Mucosa of rectum (tissue), 2 donors: ENCODE measurements at regions not wholly inside any gene's neighbourhood (a gene's known extent, or its start where the extent isn't known, plus 50 kb on each side); places are given as distances from the start of the nearest gene placed in this dataset.

ENCODE experiments used
- H3K27ac ChIP-seq, 2 donors: one replicate each; pipeline ENCODE4 v1.7.0; 2013; ENCODE audit warnings: inconsistent platforms in 2 of 2, low read depth in 2 of 2, low read length in 2 of 2
- H3K27me3 ChIP-seq, 2 donors: one replicate each; pipeline ENCODE4 v1.7.0; 2013; ENCODE audit warnings: low read length in 2 of 2; ENCODE audit not compliant: control insufficient read depth in 2 of 2, insufficient read depth in 2 of 2
- H3K36me3 ChIP-seq, 2 donors: one replicate each; pipeline ENCODE4 v1.7.0; 2013; ENCODE audit warnings: low read length in 2 of 2; ENCODE audit not compliant: control insufficient read depth in 2 of 2, insufficient read depth in 2 of 2
- H3K4me1 ChIP-seq, 2 donors: one replicate each; pipeline ENCODE4 v1.7.0; 2013; ENCODE audit warnings: low read length in 2 of 2, mild to moderate bottlenecking in 1 of 2; ENCODE audit not compliant: control insufficient read depth in 2 of 2, insufficient read depth in 2 of 2
- H3K4me3 ChIP-seq, 2 donors: one replicate each; pipeline ENCODE4 v1.7.0; 2013; ENCODE audit warnings: low read length in 2 of 2
- H3K9ac ChIP-seq, 2 donors: one replicate each; pipeline ENCODE4 v1.7.0; 2013; ENCODE audit warnings: low read length in 2 of 2, low read depth in 1 of 2, mild to moderate bottlenecking in 1 of 2
- H3K9me3 ChIP-seq, 2 donors: one replicate each; pipeline ENCODE4 v1.7.0; 2013; ENCODE audit warnings: low read length in 2 of 2; ENCODE audit not compliant: control insufficient read depth in 2 of 2
- donor health status: healthy.
- donor health status: Normal muscosa, but diverticular disease.

GRCh38 chr4:134393592-134393991 is 192.0 kb upstream of the PABPC4L start:
- no peak overlapping the region for H3K4me3 ChIP-seq
- no peaks in the 10 kb centered on the region for H3K36me3 ChIP-seq
- no peak overlapping the region for H3K9ac ChIP-seq
- H3K27ac ChIP-seq, result no peak overlapping the region
- H3K9me3 ChIP-seq, result no peaks in the 10 kb centered on the region
- no peaks in the 10 kb centered on the region for H3K27me3 ChIP-seq
- H3K4me1 ChIP-seq, result no peaks in the 10 kb centered on the region

- Histone ChIP-seq H3K9ac (no peak overlapping the region), H3K4me3 (no peak overlapping the region), H3K27ac (no peak overlapping the region)
Measured at GRCh38 chr4:134390319-134390718, 188.7 kb upstream of the PABPC4L start.

GRCh38 chr4:134388351-134388750 is 186.8 kb upstream of the PABPC4L start:
- no peaks in the 10 kb centered on the region for H3K36me3 ChIP-seq
- H3K27ac ChIP-seq, result no peak overlapping the region
- H3K4me1 ChIP-seq, result no peaks in the 10 kb centered on the region
- no peaks in the 10 kb centered on the region for H3K27me3 ChIP-seq
- no peak overlapping the region for H3K4me3 ChIP-seq
- H3K9me3 ChIP-seq, result no peaks in the 10 kb centered on the region
- H3K9ac ChIP-seq, result no peak overlapping the region

More at GRCh38 chr4:134390319-134390718, 188.7 kb upstream of the PABPC4L start:
- no peaks in the 10 kb centered on the region for H3K27me3 ChIP-seq
- no peaks in the 10 kb centered on the region for H3K4me1 ChIP-seq
- H3K36me3 ChIP-seq, result no peaks in the 10 kb centered on the region
- H3K9me3 ChIP-seq, result no peaks in the 10 kb centered on the region

GRCh38 chr4:134382478-134383227 is 181.1 kb upstream of the PABPC4L start:
- Histone ChIP-seq H3K27ac (no peak overlapping the region), H3K9ac (no peak overlapping the region)

GRCh38 chr4:134375775-134376174 is 174.2 kb upstream of the PABPC4L start:
- no peaks in the 10 kb centered on the region for H3K4me1 ChIP-seq
- no peak overlapping the region for H3K9ac ChIP-seq
- no peaks in the 10 kb centered on the region for H3K9me3 ChIP-seq
- no peak overlapping the region for H3K4me3 ChIP-seq
- H3K36me3 ChIP-seq, result no peaks in the 10 kb centered on the region
- no peaks in the 10 kb centered on the region for H3K27me3 ChIP-seq
- no peak overlapping the region for H3K27ac ChIP-seq

More at GRCh38 chr4:134382478-134383227, 181.1 kb upstream of the PABPC4L start:
- no peaks in the 10 kb centered on the region for H3K4me1 ChIP-seq
- H3K4me3 ChIP-seq, result no peak overlapping the region
- no peaks in the 10 kb centered on the region for H3K27me3 ChIP-seq
- H3K36me3 ChIP-seq, result no peaks in the 10 kb centered on the region
- no peaks in the 10 kb centered on the region for H3K9me3 ChIP-seq

DNA sequence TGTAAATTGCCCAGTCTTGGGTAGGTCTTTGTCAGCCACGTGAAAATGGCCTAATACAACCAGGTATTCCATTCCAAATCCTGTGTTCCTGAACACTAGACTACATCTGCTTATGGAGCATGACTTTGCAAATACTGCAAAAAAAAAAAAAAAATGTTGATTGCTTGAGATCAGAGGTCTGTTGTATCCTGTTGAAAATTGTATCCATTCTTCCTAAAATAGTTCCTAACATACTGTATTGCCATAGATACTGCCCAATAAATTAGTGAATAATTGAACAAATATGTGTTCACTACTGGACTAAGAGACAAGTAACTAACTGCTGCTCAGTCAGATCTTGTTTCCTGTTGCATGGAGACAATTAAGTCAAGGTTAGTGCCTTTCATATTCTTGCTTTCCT is 164.3 kb upstream of the PABPC4L start:
- Histone ChIP-seq H3K4me3 (no peak overlapping the region), H3K36me3 (no peaks in the 10 kb centered on the region), H3K27ac (no peak overlapping the region), H3K27me3 (no peaks in the 10 kb centered on the region), H3K4me1 (no peaks in the 10 kb centered on the region), H3K9ac (no peak overlapping the region), H3K9me3 (no peaks in the 10 kb centered on the region)

DNA sequence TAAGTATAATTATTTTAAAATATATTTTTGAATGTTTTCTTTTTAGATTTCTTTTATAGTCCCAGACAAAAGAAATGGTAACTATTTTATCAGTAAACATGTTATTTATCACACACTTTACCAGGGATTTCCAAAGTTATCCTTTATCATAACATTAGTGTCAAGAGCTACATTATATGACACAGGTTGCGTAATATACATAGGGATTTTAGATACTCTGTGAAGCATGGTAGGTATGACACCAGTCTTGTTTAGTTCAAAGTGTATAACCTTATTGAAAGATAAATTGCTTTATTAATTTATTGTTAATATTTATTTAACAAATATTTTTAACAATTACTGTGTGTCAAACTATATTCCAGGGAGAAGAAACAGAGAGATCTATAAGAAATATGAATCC is 163.3 kb upstream of the PABPC4L start:
- no peaks in the 10 kb centered on the region for H3K9me3 ChIP-seq
- H3K27me3 ChIP-seq, result no peaks in the 10 kb centered on the region
- H3K36me3 ChIP-seq, result no peaks in the 10 kb centered on the region
- no peaks in the 10 kb centered on the region for H3K4me1 ChIP-seq
- no peak overlapping the region for H3K27ac ChIP-seq
- H3K9ac ChIP-seq, result no peak overlapping the region
- H3K4me3 ChIP-seq, result no peak overlapping the region

DNA sequence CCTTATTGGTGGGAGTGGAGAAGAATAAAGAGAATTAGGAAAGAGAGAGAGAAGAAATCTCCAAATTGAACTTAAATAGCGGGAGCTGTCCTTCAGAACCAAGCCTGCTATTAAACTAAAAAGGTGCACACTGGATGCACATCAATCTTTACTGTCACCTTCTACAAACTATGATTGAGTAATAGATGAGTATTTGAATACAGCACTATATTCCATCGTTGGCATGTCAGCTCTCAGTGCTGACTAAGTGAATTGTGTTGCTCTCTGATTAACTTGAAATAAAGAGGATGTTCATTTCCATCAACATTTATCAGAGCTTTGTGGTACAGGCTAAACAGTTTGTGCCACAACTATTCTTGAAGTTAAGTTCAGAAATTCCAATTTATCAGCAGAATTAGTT is 143.7 kb upstream of the PABPC4L start:
- H3K4me3 ChIP-seq, result no peak overlapping the region
- H3K4me1 ChIP-seq, result no peaks in the 10 kb centered on the region
- no peaks in the 10 kb centered on the region for H3K27me3 ChIP-seq
- H3K9me3 ChIP-seq, result no peaks in the 10 kb centered on the region
- H3K9ac ChIP-seq, result no peak overlapping the region
- H3K27ac ChIP-seq, result no peak overlapping the region
- no peaks in the 10 kb centered on the region for H3K36me3 ChIP-seq

GRCh38 chr4:134343656-134344055 is 142.1 kb upstream of the PABPC4L start:
- H3K4me1 ChIP-seq, result no peaks in the 10 kb centered on the region
- H3K9ac ChIP-seq, result no peak overlapping the region
- no peaks in the 10 kb centered on the region for H3K9me3 ChIP-seq
- no peak overlapping the region for H3K27ac ChIP-seq
- no peaks in the 10 kb centered on the region for H3K27me3 ChIP-seq
- H3K4me3 ChIP-seq, result no peak overlapping the region
- H3K36me3 ChIP-seq, result no peaks in the 10 kb centered on the region

DNA sequence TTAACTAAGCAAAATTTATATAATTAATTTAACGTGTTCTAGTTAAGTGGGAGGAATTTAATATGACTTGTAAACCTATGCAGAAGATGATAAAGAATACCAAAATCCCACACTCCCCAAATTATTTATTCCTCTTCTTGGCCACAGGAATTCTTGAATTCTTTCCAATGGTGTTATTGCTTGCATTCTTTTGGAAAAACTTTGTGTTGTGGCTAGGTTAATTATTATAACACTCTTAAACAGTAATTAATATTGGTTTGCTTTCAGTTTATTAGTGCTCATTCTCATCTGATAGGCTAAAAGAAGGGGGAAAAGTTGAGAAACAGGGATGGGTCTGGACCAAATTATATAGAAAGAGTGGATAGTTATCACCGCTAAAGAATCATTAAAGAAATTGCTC is 141.5 kb upstream of the PABPC4L start:
- H3K27ac ChIP-seq, result no peak overlapping the region
- no peaks in the 10 kb centered on the region for H3K4me1 ChIP-seq
- no peaks in the 10 kb centered on the region for H3K9me3 ChIP-seq
- H3K4me3 ChIP-seq, result no peak overlapping the region
- H3K27me3 ChIP-seq, result no peaks in the 10 kb centered on the region
- H3K9ac ChIP-seq, result no peak overlapping the region
- no peaks in the 10 kb centered on the region for H3K36me3 ChIP-seq
